HG02798 (cell line): ENCODE measurements at regions not wholly inside any gene's neighbourhood (a gene's known extent, or its start where the extent isn't known, plus 50 kb on each side); places are given as distances from the start of the nearest gene placed in this dataset.
"Not testable (repeated sequence)": the region's sequence is repeated elsewhere in the genome, so short reads cannot be mapped to it uniquely, and the experiment has no call there.

Experiments
- ATAC-seq: cut with Tn5 transposase; IDR thresholded peaks from one replicate; pipeline ENCODE4 v1.9.1; 2021; ENCODE audit warnings: mild to moderate bottlenecking; ENCODE audit not compliant: unreplicated experiment, poor library complexity

DNA sequence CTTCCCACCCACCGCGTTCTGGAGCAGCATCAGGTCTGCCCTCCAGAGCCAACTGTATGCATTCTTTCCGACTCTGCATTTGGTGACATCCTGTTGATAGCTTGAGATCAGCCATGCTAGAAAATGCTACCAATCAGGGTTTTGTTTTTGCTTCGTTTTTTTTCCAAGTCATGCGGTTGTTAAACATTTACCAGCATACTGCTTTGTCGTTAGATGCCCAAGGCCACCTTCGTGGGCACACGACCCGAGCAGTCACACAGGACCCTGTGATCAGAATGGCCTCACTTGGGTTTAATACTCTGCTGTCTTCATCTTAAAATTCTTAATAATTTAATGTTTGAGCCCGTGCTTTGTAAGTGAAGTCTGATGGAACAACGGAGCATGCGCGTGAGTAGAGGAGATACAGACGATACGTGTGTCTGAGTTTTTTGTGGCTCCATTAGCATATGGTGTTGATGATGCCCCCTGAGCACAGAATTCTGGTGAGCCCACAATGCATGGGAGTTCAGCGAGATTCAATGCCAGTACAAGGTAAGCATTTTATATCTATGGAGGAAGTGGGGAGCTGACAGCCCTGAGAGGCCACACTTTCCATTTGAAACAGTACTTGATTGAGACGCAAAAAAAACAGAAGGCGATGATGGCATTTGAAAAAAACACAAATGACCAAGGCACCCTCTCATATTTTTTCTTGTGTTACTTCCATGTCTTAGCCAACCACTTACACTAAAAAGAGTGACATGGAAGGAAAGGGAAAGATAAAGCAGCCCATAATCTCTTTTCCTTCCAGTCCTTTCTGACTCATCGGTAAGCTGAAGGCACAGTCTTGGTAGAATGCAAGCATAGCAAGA lies 323.6 kb downstream of the BCOR start:
- no peak for ATAC-seq

DNA sequence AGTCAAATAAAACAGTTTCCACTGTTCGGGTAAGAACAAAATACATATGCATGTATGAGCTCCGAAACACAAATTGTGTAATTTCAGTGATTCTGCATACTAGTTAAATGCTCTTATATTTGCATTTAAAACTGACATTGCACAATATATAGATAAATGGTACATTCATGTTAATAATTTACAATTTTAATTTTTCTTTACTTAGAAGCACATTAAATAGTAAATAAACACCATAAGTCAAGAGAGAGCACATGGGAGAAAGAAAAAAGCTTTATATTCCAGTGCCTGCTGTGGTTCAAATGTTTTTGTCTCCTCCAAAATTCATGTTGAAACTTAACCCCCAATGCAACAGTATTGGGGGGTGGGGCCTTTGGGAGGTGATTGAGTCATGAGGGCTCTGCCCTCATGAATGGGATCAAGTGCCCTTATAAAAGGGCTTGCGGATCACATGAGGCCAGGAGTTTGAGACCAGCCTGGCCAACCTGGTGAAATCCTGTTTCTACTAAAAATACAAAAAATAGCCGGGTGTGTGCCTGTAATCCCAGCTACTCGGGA lies 322.9 kb downstream of the BCOR start:
- ATAC-seq, result no peak

DNA sequence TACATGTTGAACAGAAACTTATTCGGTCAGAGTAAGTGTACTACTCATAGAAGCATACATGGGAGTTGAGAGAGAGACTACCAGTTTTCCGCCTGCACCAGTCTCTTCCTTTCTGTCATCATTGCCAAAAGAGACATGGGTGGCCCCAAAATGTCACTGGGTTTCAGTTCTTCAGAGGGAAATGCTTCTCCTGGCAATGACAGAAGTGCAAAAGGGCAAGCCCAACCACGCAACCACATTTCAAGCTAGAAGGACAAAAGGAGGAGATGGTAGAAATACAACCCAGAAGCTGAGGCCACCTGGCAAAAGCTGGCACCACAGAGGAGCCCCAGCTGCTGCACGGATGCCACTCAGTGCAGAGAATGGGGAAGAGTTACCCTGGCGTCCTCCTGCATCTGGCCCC lies 320.1 kb downstream of the BCOR start:
- ATAC-seq, result no peak

DNA sequence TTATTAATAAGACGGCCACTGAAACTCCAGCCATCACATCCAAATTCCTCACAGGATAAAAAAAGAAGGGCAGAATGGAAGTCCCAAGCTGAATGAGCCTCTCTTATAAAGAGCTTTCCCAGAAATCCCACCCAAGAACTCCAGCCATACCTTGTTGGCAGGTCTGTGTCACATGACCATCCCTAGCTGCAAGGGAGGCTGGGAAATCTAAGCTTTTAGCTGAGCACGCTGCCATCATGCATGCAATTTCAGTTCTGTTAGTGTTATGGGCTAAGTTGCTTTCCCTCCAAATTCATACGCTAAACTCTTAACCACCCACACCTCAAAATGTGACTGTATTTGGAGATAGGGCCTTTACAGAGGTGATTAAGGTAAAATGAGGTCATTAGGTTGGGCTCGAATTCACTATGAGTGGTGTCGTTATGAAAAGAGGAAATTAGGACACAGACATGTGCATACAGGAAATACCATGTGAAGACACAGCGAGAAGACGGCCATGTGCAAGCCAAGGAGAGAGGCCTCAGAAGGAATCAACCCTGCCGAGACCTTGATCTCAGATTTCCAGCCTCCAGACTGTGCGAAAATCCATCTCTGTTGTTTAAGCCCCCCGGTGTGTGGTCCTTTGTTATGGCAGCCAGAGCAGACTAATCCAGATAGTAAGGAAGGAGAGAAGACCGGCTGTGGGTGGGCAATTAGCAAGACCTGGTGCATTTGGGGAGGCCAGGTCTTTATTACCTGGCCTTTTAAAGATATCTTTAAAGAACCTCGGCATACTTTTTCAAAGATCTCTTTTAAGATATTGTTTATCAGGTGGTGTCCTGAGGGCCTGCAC lies 317.6 kb downstream of the BCOR start:
- ATAC-seq, result no peak

DNA sequence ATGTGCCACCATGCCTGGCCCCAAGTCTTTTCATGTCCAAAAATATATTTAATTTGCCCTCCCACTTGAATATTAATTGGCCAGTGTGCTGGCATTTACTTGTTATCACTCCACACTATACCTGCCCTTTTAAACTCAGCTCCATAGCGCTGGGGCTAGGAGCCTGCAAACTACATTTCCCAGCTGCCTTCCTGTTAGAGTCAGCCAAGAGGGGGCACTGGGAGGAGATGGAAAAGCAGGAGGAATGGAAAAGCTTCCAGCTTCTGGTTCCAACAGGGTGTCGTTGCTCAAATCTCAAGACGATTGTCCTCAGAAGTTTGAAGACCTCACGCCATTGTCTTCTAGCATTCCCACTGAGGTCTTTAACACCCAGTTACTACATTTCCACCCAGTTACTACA lies 315.5 kb downstream of the BCOR start:
- no peak for ATAC-seq

DNA sequence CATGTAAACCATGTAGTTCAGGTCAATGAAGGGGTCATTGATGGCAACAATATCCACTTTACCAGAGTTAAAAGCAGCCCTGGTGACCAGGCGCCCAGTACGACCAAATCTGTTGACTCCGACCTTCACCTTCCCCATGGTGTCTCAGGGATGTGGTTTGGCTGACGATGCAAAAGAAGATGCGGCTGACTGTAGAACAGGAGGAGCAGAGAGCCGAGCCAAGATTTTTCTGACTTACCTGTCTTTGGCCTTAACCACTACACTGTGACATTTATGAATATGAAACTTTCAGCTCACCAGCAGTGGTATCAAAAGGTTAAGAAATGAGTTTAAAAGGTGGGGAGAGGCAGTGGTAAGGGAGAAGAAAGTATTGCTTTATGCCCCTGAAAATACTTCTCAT lies 309.8 kb downstream of the BCOR start:
- ATAC-seq, result no peak

DNA sequence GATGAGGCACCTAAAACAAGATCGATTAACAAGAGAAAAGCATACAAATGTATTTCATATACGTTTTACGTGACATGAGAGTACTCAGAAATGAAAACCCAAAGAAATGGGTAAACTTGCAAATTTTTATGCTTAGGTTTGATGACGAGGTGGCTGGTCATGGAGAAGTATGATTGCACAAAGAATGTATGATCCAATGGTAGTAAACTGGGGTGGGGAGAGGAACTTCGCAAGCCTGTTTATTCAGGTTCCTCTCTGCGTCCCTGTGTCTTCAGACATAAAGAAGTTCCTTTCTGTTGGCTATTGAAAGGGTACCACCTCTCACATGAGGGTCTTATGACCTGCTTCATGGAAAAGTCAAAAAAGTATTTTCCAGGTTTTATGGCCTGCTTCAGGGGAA lies 309.2 kb downstream of the BCOR start:
- ATAC-seq, result no peak

DNA sequence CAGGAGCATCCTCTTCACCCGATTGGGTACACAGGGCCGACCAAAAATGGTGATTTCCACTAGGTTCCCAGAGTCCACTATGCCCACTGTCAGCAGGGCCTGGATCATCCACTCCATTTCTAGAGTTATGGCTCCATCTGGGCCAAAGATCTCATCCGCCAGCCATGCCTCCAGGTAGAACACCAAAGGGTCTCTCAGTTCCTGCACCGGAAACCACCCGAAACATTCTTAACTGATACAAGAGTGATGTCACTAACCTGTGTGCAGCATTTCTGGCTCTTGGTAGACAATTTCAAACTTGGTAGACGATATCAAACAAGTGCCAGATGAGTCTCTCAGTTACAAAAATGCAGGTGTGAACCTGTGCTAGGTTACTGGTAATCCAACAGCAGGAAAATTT lies 306.1 kb downstream of the BCOR start:
- no peak for ATAC-seq

DNA sequence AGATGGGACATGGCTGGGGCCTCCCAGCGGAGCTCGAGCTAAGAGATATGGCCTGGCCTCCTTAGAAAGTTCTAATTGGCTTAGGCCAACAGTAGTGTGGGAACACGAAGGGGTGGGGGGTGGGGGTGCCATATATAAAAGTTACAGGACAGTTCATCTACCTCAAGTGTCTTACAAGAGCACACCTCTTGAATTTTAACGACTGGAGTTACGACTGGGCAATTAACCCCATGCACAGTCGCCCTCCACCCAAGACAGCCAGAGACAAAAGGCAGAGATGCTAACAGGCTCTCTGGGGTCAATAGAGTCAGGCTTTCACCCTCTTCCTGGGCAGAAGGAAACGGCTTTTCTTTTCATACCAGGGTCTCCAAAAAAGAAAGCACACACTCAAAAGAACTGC lies 302.2 kb downstream of the BCOR start:
- no peak for ATAC-seq

DNA sequence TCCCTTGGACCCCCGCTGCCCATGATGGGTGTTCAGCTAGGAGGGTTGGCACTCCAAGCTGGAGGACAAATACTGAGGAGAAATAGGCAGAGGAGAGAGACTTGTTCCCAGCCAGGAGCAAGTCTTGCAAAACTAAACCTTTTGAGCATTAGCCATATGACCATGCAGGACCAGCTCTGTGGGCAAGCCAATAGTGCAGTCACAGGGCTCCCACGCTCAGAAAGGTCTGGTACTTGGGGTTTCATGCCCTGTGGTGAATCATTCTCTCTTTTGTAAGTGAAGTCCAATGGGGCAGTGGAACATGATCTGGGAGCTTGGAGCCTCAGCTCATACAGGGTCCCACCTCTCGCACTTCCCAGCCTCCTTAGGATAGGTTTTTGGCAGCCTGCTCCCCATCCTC lies 300.9 kb downstream of the BCOR start:
- ATAC-seq, result no peak

DNA sequence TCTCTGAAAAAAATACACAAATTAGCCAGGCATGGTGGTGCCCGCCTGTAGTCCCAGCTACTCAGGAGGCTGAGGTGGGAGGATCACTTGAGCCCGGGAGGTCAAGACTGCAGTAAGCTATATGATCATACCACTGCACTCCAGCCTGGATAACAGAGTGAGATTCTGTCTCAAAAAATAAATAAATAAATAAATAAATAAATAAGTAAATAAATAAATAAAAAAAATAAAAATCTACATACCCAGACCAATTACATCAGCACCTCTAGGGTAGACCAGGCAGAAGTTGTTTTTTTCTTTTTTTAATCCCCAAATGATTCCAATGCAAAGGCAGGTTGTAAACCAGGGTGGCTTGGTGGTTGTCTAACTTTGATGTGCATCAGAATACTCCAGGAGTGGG lies 299.3 kb downstream of the BCOR start:
- not testable (repeated sequence) for ATAC-seq

DNA sequence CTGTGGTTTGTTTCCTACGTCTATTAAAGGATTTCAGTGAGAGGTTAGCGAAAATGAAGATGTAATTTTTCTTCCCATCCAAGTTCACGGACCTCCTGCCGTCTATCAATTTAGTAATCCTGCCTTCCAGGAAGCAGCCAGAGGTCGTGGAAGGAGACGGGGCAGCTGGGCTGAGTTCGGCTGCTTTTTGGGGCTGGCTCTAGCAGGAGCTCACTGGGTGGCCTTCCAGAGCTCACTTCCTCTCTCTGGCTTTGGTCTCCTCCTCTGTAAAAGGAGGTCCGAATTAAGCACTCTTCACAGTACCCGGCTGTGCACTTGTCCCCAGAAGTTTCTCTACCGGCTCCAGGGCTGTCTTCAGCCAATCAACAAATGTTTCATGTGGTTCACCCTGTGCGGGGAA lies 295.4 kb downstream of the BCOR start:
- ATAC-seq, result no peak

DNA sequence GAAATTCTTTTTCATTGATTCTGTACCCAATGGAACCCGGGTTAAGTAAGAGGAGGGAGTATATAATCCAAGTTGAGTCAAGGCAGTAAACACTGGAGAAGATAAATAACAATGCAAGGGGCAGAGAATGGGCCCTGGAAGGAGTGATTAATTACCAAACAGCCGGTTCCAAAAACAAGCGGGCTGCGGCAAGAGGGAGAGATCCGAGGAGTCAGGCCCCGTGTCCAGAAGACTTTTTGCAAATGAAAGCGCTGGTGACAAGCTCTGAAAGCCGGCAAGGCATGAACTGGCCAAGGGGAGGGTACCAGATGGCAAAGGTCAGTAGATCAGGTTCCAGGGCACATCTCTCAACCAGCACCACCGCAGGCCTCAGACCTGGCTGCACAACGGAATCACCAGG lies 294.9 kb downstream of the BCOR start:
- ATAC-seq, result no peak

DNA sequence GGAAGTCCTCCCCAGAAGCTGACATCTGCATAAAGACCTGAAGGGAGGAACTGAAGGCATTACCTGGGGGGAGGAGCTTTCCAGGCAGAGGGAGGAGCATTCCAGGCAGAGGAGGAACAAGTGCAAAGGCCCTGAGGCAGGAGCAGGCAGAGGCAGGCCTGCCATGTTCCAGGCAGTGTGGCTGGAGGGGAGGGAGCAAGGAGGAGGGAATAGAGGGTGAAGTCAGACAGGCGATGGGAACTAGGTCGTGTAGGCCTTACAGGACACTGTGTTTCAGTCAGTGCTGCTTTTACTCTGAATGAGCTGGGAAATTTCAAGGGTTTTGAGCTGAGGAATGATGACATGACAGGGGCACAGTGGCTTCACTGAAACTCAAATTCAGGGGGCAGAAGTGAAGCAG lies 292.7 kb downstream of the BCOR start:
- ATAC-seq, result no peak

DNA sequence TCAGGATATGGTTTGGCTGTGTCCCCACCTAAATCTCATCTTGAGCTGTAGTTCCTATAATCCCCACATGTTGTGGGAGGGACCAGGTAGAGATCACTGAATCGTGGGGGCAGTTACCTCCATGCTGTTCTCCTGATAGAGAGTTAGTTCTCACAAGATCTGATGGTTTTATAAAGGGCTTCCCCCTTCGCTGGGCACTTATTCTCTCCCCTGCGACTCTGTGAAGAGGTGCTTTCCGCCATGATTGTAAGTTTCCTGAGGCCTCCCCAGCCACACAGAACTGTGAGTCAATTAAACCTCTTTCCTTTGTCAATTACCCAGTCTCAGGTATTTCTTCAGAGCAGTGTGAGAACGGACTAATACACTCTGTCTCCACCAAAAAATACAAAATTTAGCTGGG lies 291.9 kb downstream of the BCOR start:
- ATAC-seq, result no peak

DNA sequence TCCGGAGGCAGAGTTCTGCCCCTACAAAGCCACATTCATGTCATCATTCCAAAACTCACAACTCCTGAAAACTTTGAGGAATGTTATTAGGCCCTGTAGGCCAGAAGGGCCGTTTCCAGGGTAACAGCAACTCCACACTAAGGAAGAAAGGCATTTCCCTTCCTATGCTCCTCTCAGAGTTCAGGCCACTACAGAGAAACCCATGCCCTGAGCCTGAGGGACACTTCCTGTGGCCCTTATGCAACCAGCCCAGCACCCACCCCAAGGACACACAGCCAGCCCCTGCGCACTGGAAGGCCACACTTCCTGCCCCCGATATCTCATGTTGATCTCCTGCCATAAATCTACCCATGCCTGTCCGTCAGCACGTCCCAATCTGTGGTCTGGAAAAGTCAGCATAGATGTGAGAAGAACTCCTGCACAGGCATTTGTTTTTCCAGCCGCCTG lies 289.3 kb downstream of the BCOR start:
- ATAC-seq, result no peak

DNA sequence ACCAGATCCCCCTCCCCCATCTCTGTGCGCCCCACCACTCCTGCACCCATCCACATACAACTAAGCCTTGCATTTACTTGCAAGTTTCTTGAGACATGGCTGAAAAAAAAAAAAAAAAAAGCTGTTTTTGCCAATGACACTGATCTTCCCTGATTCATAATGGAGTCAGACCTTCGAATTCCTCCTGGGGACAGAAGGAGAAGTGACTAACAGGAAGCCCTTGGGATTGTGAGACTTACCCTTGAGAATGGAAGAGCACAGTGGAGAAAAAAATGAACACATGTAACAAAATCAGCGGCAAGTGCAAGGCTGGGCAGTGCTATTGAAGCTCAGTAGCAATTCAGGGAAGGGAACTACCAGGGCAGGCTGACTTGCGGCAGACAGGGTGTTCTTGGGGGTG lies 288.4 kb downstream of the BCOR start:
- ATAC-seq, result no peak

DNA sequence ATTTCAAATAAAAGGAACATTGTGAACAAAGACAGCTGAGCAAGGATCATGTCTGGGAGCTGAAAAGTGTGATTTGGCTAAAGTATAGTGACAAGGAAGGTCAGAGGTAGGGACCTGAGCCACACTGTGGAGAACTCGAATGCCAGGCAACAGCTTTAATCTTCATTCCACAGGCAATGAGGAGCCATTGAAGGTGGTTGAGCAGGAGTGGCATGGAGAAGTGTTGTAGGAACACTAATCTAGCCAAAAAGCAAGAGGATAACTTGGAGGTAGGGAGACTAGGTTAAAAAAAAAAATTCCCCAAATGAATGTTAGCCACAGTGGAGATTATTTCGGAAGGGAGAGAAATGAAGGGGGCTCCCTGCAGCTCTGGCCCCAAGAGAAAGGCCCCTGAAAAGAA lies 286.9 kb downstream of the BCOR start:
- no peak for ATAC-seq

DNA sequence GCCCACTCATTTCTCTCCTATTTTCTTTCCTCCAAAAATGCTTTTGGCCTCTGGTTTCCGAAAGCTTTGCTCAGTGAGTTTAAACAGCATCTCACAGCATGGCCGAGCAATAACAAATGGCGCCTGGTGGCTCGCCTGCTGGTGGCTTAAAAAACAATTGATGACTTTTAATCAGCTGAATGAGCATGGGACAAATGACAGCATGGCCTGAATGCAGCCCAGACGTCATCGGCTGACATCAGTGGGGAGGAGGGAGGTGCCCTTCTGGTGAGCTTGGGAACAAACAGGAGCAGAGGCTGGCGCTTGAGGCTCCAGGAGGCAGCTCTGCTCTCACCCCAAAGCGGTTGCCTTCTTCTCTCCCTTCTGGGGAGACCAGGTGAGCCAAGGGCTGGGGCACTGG lies 286.4 kb downstream of the BCOR start:
- no peak for ATAC-seq

DNA sequence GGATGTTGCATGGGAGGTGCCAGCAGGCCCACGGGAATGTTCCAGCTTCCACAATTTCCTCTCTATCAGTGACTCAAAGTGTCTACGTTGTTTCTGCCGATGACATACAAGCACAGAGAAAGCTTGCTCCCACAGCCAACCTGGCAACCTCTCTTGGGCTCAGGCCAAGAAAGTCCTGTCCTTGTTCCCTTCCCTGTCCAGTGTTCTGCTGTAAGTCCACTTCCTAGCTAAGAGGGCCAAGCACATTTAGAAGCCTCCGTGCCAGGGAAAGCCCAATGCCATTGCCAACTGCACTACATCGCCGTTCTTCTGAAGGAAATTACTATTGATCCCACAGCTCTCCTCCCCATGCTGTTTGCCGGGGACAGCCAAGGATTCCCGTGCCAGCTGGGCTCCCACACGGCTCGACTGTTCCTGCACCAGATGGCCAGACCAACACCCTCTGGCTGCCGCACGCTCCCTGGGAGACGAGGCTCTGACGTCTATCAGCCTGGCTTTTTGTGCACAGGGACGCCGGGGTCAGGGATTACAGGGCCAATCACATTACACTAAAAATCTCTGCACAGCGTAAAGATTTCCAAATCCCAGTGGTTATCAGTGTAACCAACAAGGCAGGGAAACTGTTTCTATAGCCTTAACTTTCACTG lies 284.0 kb downstream of the BCOR start:
- ATAC-seq, result no peak

DNA sequence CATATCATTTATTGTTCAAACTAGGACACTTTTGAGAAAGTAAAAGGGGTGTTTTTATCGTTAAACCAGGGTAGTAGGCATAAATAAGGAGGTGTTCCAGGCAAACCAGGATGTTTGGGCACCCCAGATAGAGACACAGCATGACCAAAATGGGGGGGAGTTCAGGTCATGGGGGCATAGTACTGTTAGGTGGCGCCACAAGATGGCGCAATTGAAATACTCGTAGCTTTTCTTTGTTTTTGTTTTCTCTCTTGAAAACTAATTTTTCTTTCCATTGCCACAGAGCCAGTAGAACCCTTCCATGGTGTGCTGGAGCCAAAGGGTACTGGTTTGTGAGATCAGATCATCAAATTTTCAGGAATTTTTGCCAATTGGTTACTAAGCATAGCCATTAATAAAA lies 283.4 kb downstream of the BCOR start:
- no peak for ATAC-seq
